ENCODE measurements at regions not wholly inside any gene's neighbourhood (a gene's known extent, or its start where the extent isn't known, plus 50 kb on each side); places are given as distances from the start of the nearest gene placed in this dataset.

DNA sequence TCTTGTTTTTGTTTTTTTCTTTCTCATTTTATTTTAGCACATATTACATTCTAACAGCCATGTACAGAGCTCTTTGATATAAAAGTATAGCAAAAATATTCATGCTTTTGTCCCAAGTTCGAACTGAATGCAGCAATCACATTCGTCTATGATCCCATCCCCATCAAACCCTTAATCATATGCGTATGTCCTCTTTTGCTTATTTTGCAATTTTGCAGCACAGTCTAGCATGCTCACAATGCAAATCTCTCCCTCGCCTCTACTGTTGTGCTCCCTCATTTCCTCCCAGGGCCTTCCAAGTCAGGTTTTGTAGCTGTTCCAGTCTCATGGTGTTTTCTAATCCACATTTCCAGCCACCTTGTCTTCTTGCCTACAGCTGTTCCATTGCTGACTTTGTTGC is 144.6 kb upstream of the VEPH1 start:
- Histone ChIP-seq H3K36me3 (ENCODE audit: control insufficient read depth in 4 of 4, insufficient read depth in 4 of 4, low read length in 4 of 4) (no peaks in the 10 kb centered on the region), H3K27me3 (ENCODE audit: control insufficient read depth in 3 of 3, insufficient read depth in 3 of 3, low read length in 2 of 3) (peaks cover 0 to 3% (median 0%) of the 10 kb centered on the region in 3 donors), H3K9ac (ENCODE audit: insufficient read depth in 1 of 2, low read length in 2 of 2) (no peak overlapping the region), H3K4me1 (ENCODE audit: control insufficient read depth in 5 of 5, insufficient read depth in 5 of 5, low read length in 5 of 5) (no peaks in the 10 kb centered on the region), H3K9me3 (ENCODE audit: control insufficient read depth in 4 of 4, insufficient read depth in 3 of 4, low read length in 3 of 4) (peaks cover 0 to 3% (median 0%) of the 10 kb centered on the region in 4 donors), H3K27ac (ENCODE audit: low read depth in 1 of 2, low read length in 1 of 2) (no peak overlapping the region), H3K4me3 (no peak overlapping the region)
- WGBS, 2 donors: 87 to 88% methylated on average over 4 of the region's 4 CpGs
- TF ChIP-seq, protein P1, sequence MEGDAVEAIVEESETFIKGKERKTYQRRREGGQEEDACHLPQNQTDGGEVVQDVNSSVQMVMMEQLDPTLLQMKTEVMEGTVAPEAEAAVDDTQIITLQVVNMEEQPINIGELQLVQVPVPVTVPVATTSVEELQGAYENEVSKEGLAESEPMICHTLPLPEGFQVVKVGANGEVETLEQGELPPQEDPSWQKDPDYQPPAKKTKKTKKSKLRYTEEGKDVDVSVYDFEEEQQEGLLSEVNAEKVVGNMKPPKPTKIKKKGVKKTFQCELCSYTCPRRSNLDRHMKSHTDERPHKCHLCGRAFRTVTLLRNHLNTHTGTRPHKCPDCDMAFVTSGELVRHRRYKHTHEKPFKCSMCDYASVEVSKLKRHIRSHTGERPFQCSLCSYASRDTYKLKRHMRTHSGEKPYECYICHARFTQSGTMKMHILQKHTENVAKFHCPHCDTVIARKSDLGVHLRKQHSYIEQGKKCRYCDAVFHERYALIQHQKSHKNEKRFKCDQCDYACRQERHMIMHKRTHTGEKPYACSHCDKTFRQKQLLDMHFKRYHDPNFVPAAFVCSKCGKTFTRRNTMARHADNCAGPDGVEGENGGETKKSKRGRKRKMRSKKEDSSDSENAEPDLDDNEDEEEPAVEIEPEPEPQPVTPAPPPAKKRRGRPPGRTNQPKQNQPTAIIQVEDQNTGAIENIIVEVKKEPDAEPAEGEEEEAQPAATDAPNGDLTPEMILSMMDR (IDR thresholded peaks at IDR 0.05; ENCODE audit: control extremely low read depth, extremely low read depth): no peak
- ATAC-seq (ENCODE audit: insufficient read depth, low FRiP score): no peak
- DNase-seq: no peak

DNA sequence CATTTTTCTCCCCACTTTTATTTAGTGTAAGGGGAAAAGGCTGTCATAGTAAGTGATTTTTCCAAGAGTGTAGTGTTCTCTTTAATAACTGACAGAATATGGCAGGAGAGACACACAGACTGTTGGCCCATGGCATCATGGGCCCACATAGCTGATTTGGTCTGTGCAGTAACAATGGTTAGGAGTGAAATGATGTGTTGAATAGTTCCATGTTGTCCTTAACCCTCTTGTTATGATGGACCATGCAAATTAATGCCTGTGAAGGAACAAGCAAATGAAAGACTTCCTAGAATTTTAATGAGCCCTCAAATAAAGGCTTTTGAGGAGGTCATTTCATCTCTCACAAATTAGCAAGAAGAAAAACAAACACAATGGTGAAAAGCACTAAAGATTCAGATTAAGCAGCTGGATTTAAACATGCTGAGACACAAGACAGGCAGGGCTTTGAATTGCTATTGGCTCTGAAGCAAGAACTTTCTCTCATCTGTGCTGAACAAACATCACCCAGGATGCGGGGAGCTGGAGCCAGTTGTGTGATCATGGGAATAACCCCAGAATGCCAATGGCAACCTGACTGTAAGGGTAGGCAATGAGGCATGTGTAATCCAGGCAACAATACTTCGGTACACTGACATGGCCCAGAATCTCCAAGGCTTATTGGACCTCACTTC is 136.7 kb upstream of the VEPH1 start:
- ATAC-seq (ENCODE audit: insufficient read depth, low FRiP score) (no peak), DNase-seq (no peak)
- Histone ChIP-seq H3K4me3 (no peak overlapping the region), H3K4me1 (ENCODE audit: control insufficient read depth in 5 of 5, insufficient read depth in 5 of 5, low read length in 5 of 5) (no peaks in the 10 kb centered on the region), H3K36me3 (ENCODE audit: control insufficient read depth in 4 of 4, insufficient read depth in 4 of 4, low read length in 4 of 4) (no peaks in the 10 kb centered on the region), H3K27ac (ENCODE audit: low read depth in 1 of 2, low read length in 1 of 2) (no peak overlapping the region), H3K9ac (ENCODE audit: insufficient read depth in 1 of 2, low read length in 2 of 2) (no peak overlapping the region), H3K9me3 (ENCODE audit: control insufficient read depth in 4 of 4, insufficient read depth in 3 of 4, low read length in 3 of 4) (peaks cover 0 to 2% (median 0%) of the 10 kb centered on the region in 4 donors), H3K27me3 (ENCODE audit: control insufficient read depth in 3 of 3, insufficient read depth in 3 of 3, low read length in 2 of 3) (no peaks in the 10 kb centered on the region)
- WGBS, 2 donors: 86 to 90% methylated on average over 2 of the region's 2 CpGs
- TF ChIP-seq, protein P1 (IDR thresholded peaks at IDR 0.05; ENCODE audit: control extremely low read depth, extremely low read depth): no peak

DNA sequence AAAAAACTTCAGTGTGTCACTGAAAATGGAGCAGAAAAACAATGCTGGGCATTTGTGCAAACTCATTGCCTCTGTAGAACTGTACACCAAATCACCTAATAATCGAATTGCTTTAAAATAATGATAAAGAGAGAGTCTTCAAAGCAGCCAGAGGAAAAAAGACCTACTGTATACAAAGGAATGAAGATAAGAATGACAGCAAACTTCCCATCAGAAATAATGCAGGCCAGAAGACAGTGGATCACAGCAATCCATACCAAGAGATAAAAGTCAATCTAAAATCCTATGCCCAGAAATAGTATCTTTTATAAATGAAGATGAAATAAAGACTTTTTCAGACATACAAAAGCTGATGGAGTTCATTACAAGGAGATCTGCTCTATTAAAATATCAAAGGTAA is 134.7 kb upstream of the VEPH1 start:
- Histone ChIP-seq H3K27ac (ENCODE audit: low read depth in 1 of 2, low read length in 1 of 2) (no peak overlapping the region), H3K4me1 (ENCODE audit: control insufficient read depth in 5 of 5, insufficient read depth in 5 of 5, low read length in 5 of 5) (no peaks in the 10 kb centered on the region), H3K27me3 (ENCODE audit: control insufficient read depth in 3 of 3, insufficient read depth in 3 of 3, low read length in 2 of 3) (no peaks in the 10 kb centered on the region), H3K36me3 (ENCODE audit: control insufficient read depth in 4 of 4, insufficient read depth in 4 of 4, low read length in 4 of 4) (no peaks in the 10 kb centered on the region), H3K4me3 (no peak overlapping the region), H3K9me3 (ENCODE audit: control insufficient read depth in 4 of 4, insufficient read depth in 3 of 4, low read length in 3 of 4) (peaks cover 0 to 2% (median 0%) of the 10 kb centered on the region in 4 donors), H3K9ac (ENCODE audit: insufficient read depth in 1 of 2, low read length in 2 of 2) (no peak overlapping the region)
- WGBS, 2 donors: 32 to 52% methylated on average over 1 of the region's 1 CpG
- TF ChIP-seq, protein P1 (IDR thresholded peaks at IDR 0.05; ENCODE audit: control extremely low read depth, extremely low read depth): no peak
- ATAC-seq (ENCODE audit: insufficient read depth, low FRiP score): no peak
- DNase-seq: no peak

DNA sequence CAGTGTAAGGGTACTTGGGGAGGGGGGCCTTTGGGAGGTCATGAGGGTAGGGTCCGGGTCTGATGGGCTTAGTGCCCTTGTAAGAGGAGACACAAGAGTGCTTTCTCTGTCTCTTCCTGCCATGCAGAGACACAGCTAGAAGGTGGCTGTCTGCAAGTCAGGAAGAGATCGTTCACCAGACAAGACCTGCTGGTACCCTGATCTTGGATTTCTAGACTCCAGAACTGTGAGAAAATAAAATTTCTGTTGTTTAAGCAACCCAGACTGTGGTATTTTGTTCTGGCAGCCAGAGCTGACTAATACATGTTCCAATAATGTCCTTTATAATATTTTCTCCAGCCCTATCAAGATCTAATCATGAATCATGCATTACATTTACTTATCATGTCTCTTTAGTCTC is 130.0 kb upstream of the VEPH1 start:
- no peak overlapping the region for H3K4me3 ChIP-seq
- peaks cover 2 to 6% (median 6%) of the 10 kb centered on the region in 3 donors for H3K27me3 ChIP-seq (ENCODE audit: control insufficient read depth in 3 of 3, insufficient read depth in 3 of 3, low read length in 2 of 3)
- DNase-seq: no peak
- peaks cover 0 to 7% (median 4%) of the 10 kb centered on the region in 5 donors for H3K4me1 ChIP-seq (ENCODE audit: control insufficient read depth in 5 of 5, insufficient read depth in 5 of 5, low read length in 5 of 5)
- H3K27ac ChIP-seq (ENCODE audit: low read depth in 1 of 2, low read length in 1 of 2): no peak overlapping the region
- 73 to 85% methylated on average over 2 of the region's 2 CpGs for WGBS, 2 donors
- H3K9me3 ChIP-seq (ENCODE audit: control insufficient read depth in 4 of 4, insufficient read depth in 3 of 4, low read length in 3 of 4): peaks cover 0 to 4% (median 0%) of the 10 kb centered on the region in 4 donors
- no peak overlapping the region for H3K9ac ChIP-seq (ENCODE audit: insufficient read depth in 1 of 2, low read length in 2 of 2)
- H3K36me3 ChIP-seq (ENCODE audit: control insufficient read depth in 4 of 4, insufficient read depth in 4 of 4, low read length in 4 of 4): no peaks in the 10 kb centered on the region
- no peak for ATAC-seq (ENCODE audit: insufficient read depth, low FRiP score)
- TF ChIP-seq, protein P1 (IDR thresholded peaks at IDR 0.05; ENCODE audit: control extremely low read depth, extremely low read depth): no peak

All from lung (tissue), 11 donors.